IMR-90 (cell line): ENCODE measurements at regions not wholly inside any gene's neighbourhood (a gene's known extent, or its start where the extent isn't known, plus 50 kb on each side); places are given as distances from the start of the nearest gene placed in this dataset.

ENCODE experiments used
- BHLHE40 ChIP-seq: fragments of 150-350 bp; IDR thresholded peaks from 2 replicates; pipeline ENCODE4 v1.6.1; 2016; ENCODE audit warnings: mild to moderate bottlenecking, low read depth, low read length
- CTCF ChIP-seq: conservative IDR thresholded peaks from 2 replicates; pipeline ENCODE4 v1.5.1; 2012; ENCODE audit warnings: mild to moderate bottlenecking, low read depth, low read length, improper control_type of control experiment
- FOS ChIP-seq: fragments of 150-350 bp; IDR thresholded peaks from 2 replicates; pipeline ENCODE4 v1.6.1; 2016; ENCODE audit warnings: low read depth, low read length
- MXI1 ChIP-seq: IDR thresholded peaks from 2 replicates; pipeline ENCODE4 v1.6.1; 2012; ENCODE audit warnings: low read depth, mild to moderate bottlenecking, low read length, moderate library complexity, borderline replicate concordance
- POLR2A ChIP-seq: IDR thresholded peaks from 2 replicates; pipeline ENCODE4 v1.6.1; 2012; ENCODE audit warnings: mild to moderate bottlenecking, low read depth, low read length
- RAD21 ChIP-seq: IDR thresholded peaks from 2 replicates; pipeline ENCODE4 v1.6.1; 2012; ENCODE audit warnings: low read length, improper control_type of control experiment
- RCOR1 ChIP-seq: IDR thresholded peaks from 2 replicates; pipeline ENCODE4 v1.6.1; 2012; ENCODE audit warnings: mild to moderate bottlenecking, low read length, improper control_type of control experiment; ENCODE audit not compliant: insufficient replicate concordance
- RFX5 ChIP-seq: IDR thresholded peaks from 2 replicates; pipeline ENCODE4 v1.8.0; 2012; ENCODE audit warnings: low read depth, mild to moderate bottlenecking, low read length, moderate library complexity

- TF ChIP-seq POLR2A, result no peak
- TF ChIP-seq CTCF, result no peak
- no peak for TF ChIP-seq FOS
- no peak for TF ChIP-seq RFX5
- no peak for TF ChIP-seq RAD21
- TF ChIP-seq RCOR1, result no peak
- no peak for TF ChIP-seq BHLHE40
- no peak for TF ChIP-seq MXI1
Observed at GRCh38 chr4:14827111-14827510, 175.2 kb upstream of the CPEB2 start.
